Uterus (tissue), 2 donors: ENCODE measurements at regions not wholly inside any gene's neighbourhood (a gene's known extent, or its start where the extent isn't known, plus 50 kb on each side); places are given as distances from the start of the nearest gene placed in this dataset.

Experiments used
- CTCF ChIP-seq, 4 experiments: fragments of 200-600 bp in 2 of 4; fragments of 450-650 bp in 2 of 4; sonication (generic) in 2 of 4; IDR thresholded peaks; one replicate each; pipeline ENCODE4 v1.5.1; 2016 to 2019; ENCODE audit warnings: antibody characterized with exemption in 4 of 4, mild to moderate bottlenecking in 2 of 4, moderate library complexity in 1 of 4
- POLR2A ChIP-seq, 2 donors: fragments of 450-650 bp; IDR thresholded peaks; one replicate each; pipeline ENCODE4 v1.6.1; 2016; ENCODE audit warnings: antibody characterized with exemption in 2 of 2, mild to moderate bottlenecking in 1 of 2, moderate library complexity in 1 of 2

- TF ChIP-seq CTCF (IDR thresholded peaks at IDR 0.05) (no peak), POLR2A (IDR thresholded peaks at IDR 0.05) (no peak)
These were observed 121.4 kb upstream of the HDAC4 start for GRCh38 chr2:239522002-239522739.
